ENCODE measurements at regions not wholly inside any gene's neighbourhood (a gene's known extent, or its start where the extent isn't known, plus 50 kb on each side); places are given as distances from the start of the nearest gene placed in this dataset.

GRCh38 chr2:128754246-128754724 lies 435.6 kb upstream of the HS6ST1 start:
- DNase-seq, result peak; percentile 14

- no peak for DNase-seq
These were observed 437.2 kb upstream of the HS6ST1 start for GRCh38 chr2:128755695-128756364.

DNA sequence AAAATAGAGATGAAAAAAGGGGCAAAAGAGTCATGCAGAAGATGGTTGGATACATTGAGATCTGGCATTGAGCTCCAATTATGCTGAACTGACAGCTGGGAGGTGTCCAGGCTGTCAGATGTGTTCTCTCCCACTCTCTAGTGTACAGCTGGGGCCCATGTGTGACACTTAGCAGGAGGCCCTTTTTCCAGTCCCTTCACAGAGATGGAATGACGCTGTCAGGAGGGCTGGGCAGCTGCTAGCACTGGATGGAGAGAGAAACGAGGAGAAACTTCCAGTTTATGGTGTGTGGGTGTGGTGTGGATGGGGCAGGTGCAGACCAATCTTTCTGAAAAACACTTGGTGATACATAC lies 437.7 kb upstream of the HS6ST1 start:
- peak; percentile 74 for DNase-seq

- DNase-seq, result no peak
These were observed 447.1 kb upstream of the HS6ST1 start for GRCh38 chr2:128765811-128766210.

DNA sequence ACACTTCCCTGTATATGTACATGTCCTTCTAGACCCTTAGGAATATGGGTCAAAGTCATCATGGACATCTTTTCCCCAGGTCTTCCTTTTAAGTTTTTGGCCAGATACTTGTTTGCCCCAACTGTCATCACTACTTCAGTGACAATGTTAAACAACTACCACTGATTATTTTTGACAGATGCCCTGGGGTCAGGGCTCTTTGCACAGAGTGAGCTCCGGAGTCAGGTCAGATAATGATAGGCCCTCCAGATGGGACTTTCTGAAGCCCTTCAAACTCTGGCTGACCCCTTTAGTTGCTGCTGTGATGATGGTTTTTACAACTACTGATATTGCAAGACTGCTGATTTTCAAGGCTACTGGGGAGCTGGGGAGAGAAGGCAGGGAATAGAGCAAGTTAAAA lies 449.4 kb upstream of the HS6ST1 start:
- DNase-seq, result no peak

DNA sequence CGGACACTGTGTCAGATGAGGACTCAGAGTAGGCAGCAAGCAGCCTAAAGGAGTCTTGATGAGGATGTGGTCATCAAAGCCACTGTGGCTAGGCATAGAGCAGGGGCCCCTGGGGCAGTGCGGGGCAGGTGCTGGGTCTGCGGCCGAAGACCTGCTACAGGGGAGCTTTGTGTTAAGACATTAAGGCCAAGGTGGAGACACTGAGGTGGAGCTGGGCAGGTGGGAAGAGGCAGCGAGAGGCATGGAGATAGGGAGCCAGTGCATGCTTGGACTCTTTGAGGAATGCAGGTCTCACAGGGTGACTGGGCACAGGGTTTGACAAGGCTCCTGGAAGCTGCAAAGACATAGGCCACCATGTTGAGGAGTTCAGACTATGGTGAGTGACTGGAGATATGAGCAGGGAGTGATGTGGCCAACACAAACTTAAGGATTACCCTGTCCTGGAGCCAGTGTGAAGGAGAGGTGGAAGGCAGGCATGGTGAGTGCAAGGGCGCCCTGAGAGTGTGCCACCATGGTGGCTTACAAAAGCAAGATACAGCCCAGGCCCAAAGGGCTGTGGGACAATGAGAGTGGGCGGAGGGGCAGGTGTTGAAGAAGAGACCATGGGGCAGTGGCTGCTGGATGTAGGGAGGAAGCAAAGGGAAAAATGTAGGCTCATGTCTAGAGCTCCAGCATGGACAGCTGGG lies 450.9 kb upstream of the HS6ST1 start:
- no peak for DNase-seq

- DNase-seq, result no peak
These were observed 451.7 kb upstream of the HS6ST1 start for GRCh38 chr2:128770143-128771085.

GRCh38 chr2:128771401-128771800 lies 452.7 kb upstream of the HS6ST1 start:
- DNase-seq, result no peak

GRCh38 chr2:128772671-128773070 lies 454.0 kb upstream of the HS6ST1 start:
- DNase-seq, result no peak

DNA sequence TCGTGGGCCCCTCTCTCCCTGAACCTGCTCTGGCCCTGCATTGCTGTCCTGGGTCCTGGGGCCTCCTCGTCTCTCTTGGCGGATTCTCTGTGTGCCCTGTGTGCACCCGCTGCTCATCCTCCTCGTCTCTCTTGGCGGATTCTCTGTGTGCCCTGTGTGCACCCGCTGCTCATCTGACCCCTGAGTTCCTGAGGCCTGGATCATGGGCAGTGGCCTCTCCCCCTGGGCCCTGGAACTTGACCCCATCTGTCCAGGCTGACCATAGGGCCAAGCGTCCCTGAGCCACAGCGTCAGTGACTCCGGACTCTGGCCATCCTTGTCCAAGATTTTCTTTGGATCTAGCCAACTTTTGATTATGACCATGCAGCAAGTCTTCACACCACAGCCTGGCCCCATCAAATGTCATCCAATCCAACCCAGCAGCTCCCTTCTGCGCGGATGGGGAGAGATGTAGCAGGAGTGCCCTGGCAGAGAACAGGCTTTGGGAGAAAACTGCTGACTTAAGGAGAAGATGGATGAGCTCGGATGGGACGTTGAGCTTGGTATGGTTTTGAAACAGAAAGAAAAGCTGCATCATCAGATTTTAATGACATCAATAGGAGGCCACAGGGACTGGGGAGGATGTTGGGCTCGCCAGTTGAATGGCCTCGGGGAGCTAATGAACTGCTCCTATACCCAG lies 455.1 kb upstream of the HS6ST1 start:
- DNase-seq, result no peak

DNA sequence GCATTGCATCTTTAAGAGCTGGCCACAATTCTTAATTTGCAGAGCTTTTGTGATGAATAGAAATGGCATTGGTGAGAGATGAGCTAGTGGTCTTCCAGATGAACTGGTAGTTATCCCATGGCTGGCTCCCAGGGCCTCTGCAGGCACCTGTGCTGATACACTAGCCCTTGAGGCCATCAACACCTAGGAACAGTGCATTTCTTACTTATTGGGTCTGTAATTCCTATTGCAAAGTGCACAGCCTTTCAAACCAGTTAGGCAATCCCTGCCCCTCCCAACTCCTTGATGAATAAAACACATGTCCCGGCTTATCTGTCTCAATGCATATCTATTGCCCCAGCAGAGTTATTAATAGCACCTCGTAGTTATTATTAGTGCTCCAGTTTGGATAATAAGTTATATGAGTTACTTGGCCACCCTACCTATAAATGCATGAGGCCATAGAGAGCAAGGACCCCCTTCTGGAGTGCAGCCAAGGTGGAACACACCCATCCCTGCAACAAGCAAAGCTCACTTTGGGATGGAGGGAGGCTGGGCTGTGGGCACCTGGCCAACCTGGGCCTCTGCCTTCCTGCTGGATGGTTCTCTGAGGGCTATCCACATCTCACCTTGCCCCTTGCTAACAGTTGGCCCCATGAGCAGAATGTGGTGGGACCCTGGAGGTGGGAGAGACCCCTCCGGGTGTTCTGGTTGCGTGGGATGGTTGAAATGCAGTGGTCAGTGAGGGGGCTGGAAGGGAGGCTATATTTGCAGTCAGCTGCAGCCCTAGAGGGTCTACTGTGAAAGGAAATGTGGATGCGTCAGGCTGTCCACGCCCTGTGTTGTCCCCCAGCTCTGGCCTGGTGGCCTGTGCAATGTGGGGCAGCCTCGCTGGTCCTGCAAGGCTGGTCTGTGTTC lies 455.9 kb upstream of the HS6ST1 start:
- no peak for DNase-seq

GRCh38 chr2:128775217-128775913 lies 456.7 kb upstream of the HS6ST1 start:
- no peak for DNase-seq

DNA sequence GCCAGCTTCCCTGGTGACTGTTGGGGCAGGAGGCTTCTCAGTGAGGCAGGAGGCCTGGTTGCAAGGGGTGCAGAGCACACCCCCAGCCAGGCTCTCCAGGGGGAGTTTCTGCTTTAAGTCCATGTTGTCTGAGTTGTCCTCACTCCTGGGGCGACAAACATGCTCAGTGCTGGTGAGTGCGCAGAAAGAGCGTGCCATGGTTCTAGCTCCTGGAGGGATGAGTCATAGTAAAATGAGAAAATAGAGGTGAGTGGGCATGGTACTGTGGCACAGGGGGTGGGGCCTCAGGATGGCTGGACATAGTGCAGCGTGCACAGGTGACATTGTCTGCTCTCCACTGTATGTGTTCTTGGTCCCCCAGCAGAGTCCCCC lies 457.2 kb upstream of the HS6ST1 start:
- DNase-seq, result no peak

- DNase-seq, result no peak
These were observed 458.0 kb upstream of the HS6ST1 start for GRCh38 chr2:128776461-128777195.

GRCh38 chr2:128777196-128778035 lies 458.7 kb upstream of the HS6ST1 start:
- DNase-seq, result no peak

- DNase-seq, result no peak
These were observed 460.2 kb upstream of the HS6ST1 start for GRCh38 chr2:128778843-128779242.

GRCh38 chr2:128779301-128780095 lies 460.8 kb upstream of the HS6ST1 start:
- DNase-seq, result no peak

- no peak for DNase-seq
These were observed 461.9 kb upstream of the HS6ST1 start for GRCh38 chr2:128780434-128781080.
